Right lobe of liver (tissue), 4 donors: ENCODE measurements at regions not wholly inside any gene's neighbourhood (a gene's known extent, or its start where the extent isn't known, plus 50 kb on each side); places are given as distances from the start of the nearest gene placed in this dataset.

Experiments
- POLR2A ChIP-seq: fragments of 450-650 bp; IDR thresholded peaks from one replicate; pipeline ENCODE4 v1.6.1; 2017; ENCODE audit warnings: antibody characterized with exemption, mild to moderate bottlenecking
- TF ChIP-seq, protein P1 (sequence below), 4 donors: fragments of 200-600 bp in 3 of 4; fragments of 450-650 bp in 1 of 4; IDR thresholded peaks; one replicate each; pipeline versions ENCODE4 v1.5.1 to v1.8.0; 2016 to 2022; ENCODE audit warnings: antibody characterized with exemption in 4 of 4, mild to moderate bottlenecking in 2 of 4
- donor health status: DM: no; HTN: no; CAD: no.
- donor health status: DM: no; HTN: no; CAD: no.
- donor health status: DM: no; HTN: yes; CAD: no.

DNA sequence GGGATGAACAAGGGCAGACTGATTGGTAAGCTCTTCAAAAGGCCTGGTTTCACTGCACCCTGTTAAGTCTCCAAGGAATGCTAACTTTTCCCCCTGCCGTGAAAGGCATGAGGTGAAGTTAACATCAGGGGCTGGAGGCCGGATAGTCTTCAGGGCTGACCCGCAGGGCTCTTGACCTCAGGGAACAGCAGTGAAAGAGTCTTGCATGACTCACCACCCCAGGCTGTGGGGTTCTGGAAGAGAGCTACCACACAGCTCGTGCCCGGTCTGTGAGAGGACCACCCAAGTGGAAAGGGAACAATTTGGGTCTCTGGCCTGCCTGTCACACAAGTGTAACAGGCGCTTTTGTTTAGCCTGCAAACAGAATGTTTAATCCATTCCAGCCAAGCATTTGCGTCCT is 504.9 kb downstream of the EDEM1 start:
- TF ChIP-seq, protein P1, sequence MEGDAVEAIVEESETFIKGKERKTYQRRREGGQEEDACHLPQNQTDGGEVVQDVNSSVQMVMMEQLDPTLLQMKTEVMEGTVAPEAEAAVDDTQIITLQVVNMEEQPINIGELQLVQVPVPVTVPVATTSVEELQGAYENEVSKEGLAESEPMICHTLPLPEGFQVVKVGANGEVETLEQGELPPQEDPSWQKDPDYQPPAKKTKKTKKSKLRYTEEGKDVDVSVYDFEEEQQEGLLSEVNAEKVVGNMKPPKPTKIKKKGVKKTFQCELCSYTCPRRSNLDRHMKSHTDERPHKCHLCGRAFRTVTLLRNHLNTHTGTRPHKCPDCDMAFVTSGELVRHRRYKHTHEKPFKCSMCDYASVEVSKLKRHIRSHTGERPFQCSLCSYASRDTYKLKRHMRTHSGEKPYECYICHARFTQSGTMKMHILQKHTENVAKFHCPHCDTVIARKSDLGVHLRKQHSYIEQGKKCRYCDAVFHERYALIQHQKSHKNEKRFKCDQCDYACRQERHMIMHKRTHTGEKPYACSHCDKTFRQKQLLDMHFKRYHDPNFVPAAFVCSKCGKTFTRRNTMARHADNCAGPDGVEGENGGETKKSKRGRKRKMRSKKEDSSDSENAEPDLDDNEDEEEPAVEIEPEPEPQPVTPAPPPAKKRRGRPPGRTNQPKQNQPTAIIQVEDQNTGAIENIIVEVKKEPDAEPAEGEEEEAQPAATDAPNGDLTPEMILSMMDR (IDR thresholded peaks at IDR 0.05) = no peak
- TF ChIP-seq POLR2A = no peak
